SKM-1 treated with dmso at 0.1 percent for 144 hours (cell line): ENCODE measurements at regions not wholly inside any gene's neighbourhood (a gene's known extent, or its start where the extent isn't known, plus 50 kb on each side); places are given as distances from the start of the nearest gene placed in this dataset.

Experiments used
- DNase-seq: peaks from one replicate; lab custom pipeline; 2025; ENCODE audit not compliant: unreplicated experiment; lab: John Stamatoyannopoulos, UW

DNA sequence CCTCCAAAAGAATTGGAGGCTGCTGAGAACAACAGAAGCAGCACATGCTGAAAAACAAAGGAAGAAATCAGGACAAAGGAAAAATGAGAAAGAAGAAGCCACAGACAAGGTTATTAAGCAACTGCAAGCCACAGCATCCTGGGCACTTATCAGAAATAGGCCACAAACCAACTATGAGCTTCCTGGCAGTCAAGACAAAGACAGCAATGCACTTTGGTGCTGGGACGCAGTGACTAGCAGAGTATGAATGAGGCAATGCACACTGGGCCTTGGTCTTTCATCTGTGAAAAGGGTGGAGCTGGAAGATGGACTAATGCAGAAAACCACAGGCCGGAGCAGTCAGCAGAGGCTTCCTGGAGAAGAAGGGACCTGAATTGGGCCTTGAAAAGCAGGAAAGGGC, 56.0 kb upstream of the LINGO1 start:
- no peak for DNase-seq

DNA sequence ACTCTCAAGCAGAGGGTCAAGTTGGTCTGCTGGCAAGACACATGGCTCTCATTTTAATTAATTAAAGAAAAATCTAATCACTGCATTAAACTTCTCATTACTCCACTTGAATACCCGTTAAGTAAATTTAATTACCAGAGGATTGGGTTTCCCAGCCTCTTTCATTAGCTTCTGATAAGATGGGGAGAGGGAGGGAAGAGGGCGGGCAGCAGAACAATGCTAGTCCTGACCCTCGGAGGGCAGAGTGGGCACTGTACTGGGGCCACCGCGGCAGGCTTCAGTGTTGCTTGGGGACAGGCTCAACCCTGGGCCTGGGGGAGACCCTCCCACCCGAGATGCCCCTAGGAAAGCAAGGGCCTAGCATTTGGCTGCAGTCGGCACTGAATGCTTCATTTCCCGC, 55.6 kb upstream of the LINGO1 start:
- DNase-seq = no peak

DNA sequence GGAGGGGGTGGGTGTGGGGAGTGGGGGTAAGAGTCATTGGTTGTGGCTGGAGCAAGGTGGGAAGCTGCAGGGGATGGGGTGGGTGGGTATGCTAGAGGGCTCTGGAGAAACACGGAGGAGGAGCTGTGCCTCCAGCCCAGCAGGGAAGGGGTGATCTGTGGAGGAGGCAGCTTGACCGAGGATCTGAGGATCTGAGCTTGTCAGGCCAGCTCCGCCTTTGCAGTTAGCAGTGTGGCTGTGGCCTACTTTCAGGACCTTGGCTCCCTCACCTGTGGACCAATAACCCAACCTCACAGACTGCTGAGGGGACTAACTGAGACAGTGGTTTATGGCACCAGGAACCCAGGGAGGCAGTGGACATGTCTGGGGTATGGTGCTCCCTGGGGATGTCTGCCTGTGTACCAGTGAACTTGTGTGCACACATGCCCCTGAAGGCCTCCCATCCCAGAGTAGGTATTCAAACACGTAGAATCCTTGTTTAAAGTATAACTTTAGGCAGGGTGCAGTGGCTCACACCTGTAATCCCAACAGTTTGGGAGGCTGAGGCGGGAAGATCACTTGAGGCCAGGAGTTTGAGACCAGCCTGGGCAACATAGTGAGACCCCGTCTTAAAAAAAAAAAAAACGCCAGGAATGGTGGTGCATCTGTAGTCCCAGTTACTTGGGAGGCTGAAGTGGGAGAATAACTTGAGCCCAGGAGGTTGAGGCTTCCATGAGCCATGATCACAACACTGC, 52.5 kb upstream of the LINGO1 start:
- no peak for DNase-seq

DNA sequence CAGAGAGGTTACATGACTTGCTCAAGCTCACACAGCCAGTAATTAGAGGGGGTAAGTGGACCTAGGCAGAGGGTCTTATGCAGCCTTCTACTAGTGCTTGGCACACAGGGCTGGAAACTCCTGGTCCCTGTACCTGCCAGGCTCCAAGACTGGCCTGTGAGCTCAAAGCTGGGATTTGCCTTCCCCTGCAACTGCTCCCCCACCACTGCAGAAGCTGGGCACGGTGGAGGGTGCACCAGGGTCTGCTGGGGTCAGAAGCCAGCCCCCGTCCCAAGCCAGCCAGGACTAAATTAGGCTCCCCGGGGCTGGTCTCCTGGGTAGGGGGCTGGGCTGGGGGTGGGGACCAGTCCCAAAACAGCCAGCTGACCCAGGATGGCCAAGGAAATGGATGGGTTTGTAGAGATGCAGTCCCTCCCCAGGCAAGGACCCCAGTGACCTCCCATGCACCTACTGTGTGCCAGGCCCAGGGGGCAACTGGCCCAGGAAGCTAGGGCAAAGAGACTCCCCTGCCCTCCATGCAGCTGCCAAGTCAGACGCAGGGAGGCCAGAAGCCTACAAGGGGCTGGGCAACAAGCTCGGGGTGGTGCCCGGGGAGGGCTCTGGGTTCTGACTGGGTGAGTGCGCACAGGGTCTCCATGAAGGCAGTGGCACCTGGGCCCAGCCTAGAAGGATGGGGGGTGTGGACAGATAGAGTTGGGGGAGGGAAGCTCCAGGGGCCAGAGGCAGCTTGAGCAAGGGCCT, 51.8 kb upstream of the LINGO1 start:
- no peak for DNase-seq

DNA sequence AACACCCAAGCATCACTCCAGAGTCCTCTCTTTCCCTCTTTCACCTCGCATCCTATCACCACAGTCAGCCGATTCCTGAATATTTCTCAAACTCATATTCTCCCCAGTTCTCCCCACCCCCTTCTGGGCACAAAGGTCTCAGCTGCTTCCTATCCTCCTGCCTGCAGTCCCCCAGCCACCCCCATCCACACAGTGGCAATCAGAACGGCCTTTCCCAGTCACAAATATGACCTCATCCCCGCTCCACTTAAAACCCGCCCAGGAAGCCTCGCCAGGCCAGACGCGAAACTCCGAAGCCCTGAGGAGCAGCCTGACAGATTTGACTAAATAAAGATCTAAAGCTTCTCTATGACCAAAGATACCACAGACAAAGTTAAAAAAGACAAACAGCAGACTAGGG, 49.9 kb upstream of the LINGO1 start:
- DNase-seq = no peak
